Lower lobe of right lung (tissue), 2 donors: ENCODE measurements at regions not wholly inside any gene's neighbourhood (a gene's known extent, or its start where the extent isn't known, plus 50 kb on each side); places are given as distances from the start of the nearest gene placed in this dataset.

Experiments used
- ATAC-seq, 2 donors: fragments of 200-7000 bp; cut with Tn5 transposase; one replicate each; pipeline ENCODE4 v1.9.1; 2020 to 2022; ENCODE audit warnings: mild to moderate bottlenecking in 2 of 2, moderate library complexity in 2 of 2
- DNase-seq: peaks from one replicate; pipeline ENCODE4 v3.0.0-alpha.2; 2020
- H3K27ac ChIP-seq: fragments of 200-600 bp; one replicate; pipeline ENCODE4 v1.8.0; 2022
- H3K27me3 ChIP-seq: fragments of 200-600 bp; one replicate; pipeline ENCODE4 v1.8.0; 2022; ENCODE audit warnings: low read depth
- H3K36me3 ChIP-seq: fragments of 200-600 bp; one replicate; pipeline ENCODE4 v1.8.0; 2022; ENCODE audit warnings: mild to moderate bottlenecking
- H3K4me1 ChIP-seq: fragments of 200-600 bp; one replicate; pipeline ENCODE4 v1.8.0; 2022
- H3K4me3 ChIP-seq: fragments of 200-600 bp; one replicate; pipeline ENCODE4 v1.8.0; 2022; ENCODE audit warnings: mild to moderate bottlenecking
- H3K9me3 ChIP-seq: fragments of 200-600 bp; one replicate; pipeline ENCODE4 v1.8.0; 2022
- intact Hi-C: fragments of 100-400 bp; cut with DNase I; formaldehyde crosslinking; loops from one replicate; pipeline ENCODE4 v1.11.0; 2022
- TF ChIP-seq, protein P1 (sequence below): fragments of 200-600 bp; IDR thresholded peaks from one replicate; pipeline ENCODE4 v1.8.0; 2022; ENCODE audit warnings: antibody characterized with exemption, mild to moderate bottlenecking
- donor health status: DM: no; HTN: yes; CAD: no; lungs with severe emphysema.

DNA sequence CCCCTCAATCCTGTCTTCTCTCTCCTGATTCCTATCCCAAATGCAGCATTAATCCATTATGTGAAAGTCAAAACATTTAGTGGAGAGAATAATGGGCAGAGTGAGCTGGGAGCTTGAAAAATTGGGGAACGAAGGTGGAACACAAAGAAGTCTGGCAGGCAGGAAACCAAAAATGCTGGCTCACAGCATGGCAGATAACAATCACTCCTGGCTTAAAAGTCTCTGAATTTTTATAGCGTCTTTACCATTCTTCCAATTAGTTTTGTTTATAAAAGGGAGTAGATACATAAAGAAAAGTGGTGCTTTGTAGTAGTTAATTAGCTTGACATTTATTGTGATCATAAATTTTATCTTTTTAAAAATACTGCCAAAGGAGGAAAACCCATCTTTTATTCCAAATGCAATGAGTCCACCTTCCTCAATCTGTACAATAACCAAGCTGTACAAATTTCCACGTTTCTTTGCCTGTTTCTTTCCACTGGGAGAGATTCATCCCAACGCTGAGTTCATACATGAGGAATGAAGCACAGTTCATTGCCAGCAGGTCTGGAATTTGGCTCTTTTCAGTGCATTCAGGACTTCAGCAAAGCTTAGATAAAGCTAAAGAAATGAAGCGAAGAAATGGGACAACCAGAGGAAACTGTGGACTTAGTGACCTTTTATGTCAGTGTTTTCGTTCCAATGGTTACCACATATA is 174.7 kb downstream of the HMHB1 start:
- no peak overlapping the region for H3K27ac ChIP-seq
- no peaks in the 10 kb centered on the region for H3K27me3 ChIP-seq
- H3K9me3 ChIP-seq, result no peaks in the 10 kb centered on the region
- H3K36me3 ChIP-seq, result no peaks in the 10 kb centered on the region
- TF ChIP-seq, protein P1, sequence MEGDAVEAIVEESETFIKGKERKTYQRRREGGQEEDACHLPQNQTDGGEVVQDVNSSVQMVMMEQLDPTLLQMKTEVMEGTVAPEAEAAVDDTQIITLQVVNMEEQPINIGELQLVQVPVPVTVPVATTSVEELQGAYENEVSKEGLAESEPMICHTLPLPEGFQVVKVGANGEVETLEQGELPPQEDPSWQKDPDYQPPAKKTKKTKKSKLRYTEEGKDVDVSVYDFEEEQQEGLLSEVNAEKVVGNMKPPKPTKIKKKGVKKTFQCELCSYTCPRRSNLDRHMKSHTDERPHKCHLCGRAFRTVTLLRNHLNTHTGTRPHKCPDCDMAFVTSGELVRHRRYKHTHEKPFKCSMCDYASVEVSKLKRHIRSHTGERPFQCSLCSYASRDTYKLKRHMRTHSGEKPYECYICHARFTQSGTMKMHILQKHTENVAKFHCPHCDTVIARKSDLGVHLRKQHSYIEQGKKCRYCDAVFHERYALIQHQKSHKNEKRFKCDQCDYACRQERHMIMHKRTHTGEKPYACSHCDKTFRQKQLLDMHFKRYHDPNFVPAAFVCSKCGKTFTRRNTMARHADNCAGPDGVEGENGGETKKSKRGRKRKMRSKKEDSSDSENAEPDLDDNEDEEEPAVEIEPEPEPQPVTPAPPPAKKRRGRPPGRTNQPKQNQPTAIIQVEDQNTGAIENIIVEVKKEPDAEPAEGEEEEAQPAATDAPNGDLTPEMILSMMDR, result no peak
- H3K4me3 ChIP-seq, result no peak overlapping the region
- ATAC-seq, result no peak
- intact Hi-C loops, result no loop called here
- no peak for DNase-seq
- no peaks in the 10 kb centered on the region for H3K4me1 ChIP-seq

- Histone ChIP-seq H3K27me3 (no peaks in the 10 kb centered on the region), H3K9me3 (no peaks in the 10 kb centered on the region), H3K4me1 (no peaks in the 10 kb centered on the region), H3K4me3 (no peak overlapping the region), H3K36me3 (no peaks in the 10 kb centered on the region), H3K27ac (no peak overlapping the region)
- intact Hi-C loops, result no loop called here
- ATAC-seq, result no peak
- TF ChIP-seq, protein P1, result no peak
- DNase-seq, result no peak
Observed at GRCh38 chr5:143987264-143987663, 175.3 kb downstream of the HMHB1 start.

GRCh38 chr5:143987751-143988560 is 176.0 kb downstream of the HMHB1 start:
- DNase-seq, result no peak
- intact Hi-C loops, result no loop called here
- TF ChIP-seq, protein P1, result no peak
- Histone ChIP-seq H3K27ac (no peak overlapping the region), H3K4me1 (no peaks in the 10 kb centered on the region), H3K27me3 (no peaks in the 10 kb centered on the region), H3K4me3 (no peak overlapping the region), H3K36me3 (no peaks in the 10 kb centered on the region), H3K9me3 (no peaks in the 10 kb centered on the region)
- ATAC-seq, result no peak

GRCh38 chr5:143992496-143992895 is 178.0 kb downstream of the YIPF5 start:
- no peaks in the 10 kb centered on the region for H3K27me3 ChIP-seq
- no peaks in the 10 kb centered on the region for H3K9me3 ChIP-seq

GRCh38 chr5:144002876-144003275 is 167.6 kb downstream of the YIPF5 start:
- no peaks in the 10 kb centered on the region for H3K36me3 ChIP-seq
- ATAC-seq, result no peak
- H3K27ac ChIP-seq, result no peak overlapping the region
- TF ChIP-seq, protein P1, result no peak
- no peaks in the 10 kb centered on the region for H3K4me1 ChIP-seq
- H3K27me3 ChIP-seq, result no peaks in the 10 kb centered on the region
- no peak overlapping the region for H3K4me3 ChIP-seq
- DNase-seq, result no peak
- intact Hi-C loops, result no loop called here
- no peaks in the 10 kb centered on the region for H3K9me3 ChIP-seq

More at GRCh38 chr5:143992496-143992895, 178.0 kb downstream of the YIPF5 start:
- DNase-seq (no peak), ATAC-seq (no peak)
- Histone ChIP-seq H3K27ac (no peak overlapping the region), H3K36me3 (no peaks in the 10 kb centered on the region), H3K4me3 (no peak overlapping the region), H3K4me1 (no peaks in the 10 kb centered on the region)
- intact Hi-C loops, result no loop called here
- TF ChIP-seq, protein P1, result no peak
